Stimulated activated CD8-positive, alpha-beta memory T cell treated with anti-CD3 and anti-CD28 coated beads, Interleukin-2, amount 100 ng/mL, for 1 hour (primary cell): ENCODE measurements at regions not wholly inside any gene's neighbourhood (a gene's known extent, or its start where the extent isn't known, plus 50 kb on each side); places are given as distances from the start of the nearest gene placed in this dataset.
"Not testable (repeated sequence)": the region's sequence is repeated elsewhere in the genome, so short reads cannot be mapped to it uniquely, and the experiment has no call there.

Experiments
- DNase-seq, 2 donors: peaks; one replicate each; pipeline ENCODE4 v3.0.0-alpha.2; 2020; ENCODE audit warnings: low read depth in 2 of 2

DNA sequence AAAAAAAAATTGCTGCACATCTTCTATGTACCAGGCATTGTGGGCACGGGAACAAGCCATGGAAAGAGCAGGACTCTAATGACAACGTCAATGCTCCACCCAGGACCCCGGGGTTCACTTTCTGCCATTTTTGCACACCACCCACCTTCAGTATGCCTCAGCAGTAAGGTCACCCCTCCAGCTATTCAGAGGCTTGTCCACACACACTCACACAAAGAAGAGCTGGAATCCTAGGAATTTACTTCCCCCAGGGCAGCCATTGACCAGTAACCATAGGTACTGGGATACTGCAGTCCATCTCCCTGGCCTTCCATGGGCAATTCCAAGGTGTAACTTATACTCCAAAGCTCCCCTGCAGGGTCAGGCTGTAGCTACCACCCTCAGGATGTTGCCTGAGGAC lies 170.8 kb downstream of the SUCLG1 start:
- DNase-seq, result no peak

DNA sequence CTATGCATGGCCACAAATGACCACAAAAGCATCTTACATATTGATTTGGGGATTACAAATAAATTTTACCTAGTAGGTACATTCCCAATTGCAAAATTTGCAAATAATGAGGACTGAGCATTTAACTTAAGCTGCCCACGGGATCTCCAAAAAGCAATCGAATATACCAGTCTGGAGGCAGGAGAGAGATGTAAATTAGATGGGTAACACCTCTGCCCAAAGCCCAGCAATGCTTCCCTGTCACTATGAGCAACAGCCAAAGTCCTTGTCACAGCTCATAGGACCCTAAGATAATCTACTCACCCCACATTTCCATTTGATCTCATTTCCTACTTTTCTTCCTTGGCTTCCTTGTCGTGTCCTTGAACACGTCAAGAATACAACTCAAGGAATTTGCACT lies 172.2 kb downstream of the SUCLG1 start:
- no peak for DNase-seq

DNA sequence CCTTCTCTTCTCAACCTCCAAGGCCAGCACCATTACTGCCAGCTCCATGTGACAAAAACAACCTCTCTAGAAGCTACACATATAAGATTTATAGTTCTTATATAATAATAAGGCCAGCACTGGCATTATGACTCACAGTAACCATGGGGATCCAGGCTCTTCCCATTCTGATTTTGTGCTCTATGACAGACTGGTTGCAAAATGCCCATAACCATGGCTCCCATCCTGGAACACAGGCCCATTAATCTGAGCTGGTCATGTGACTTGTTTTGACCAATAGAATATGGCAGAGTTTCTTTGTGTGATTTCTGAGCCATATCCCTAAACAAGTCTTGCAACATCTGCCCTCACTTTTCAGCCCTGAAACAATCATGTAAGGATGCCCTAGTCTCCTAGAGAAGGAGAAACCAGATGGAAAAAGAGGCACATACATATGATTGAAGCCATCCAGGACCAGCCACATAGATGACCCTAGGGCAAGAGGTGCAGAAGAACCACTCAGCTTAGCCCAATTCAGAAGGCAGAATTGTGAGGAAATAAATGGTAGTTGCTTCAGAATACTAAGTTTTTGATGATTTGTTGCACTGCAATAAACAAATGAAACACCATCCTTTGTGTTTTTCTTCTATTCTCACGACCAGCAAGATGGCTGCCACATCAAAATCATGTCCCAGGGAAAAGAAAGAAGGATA lies 173.9 kb downstream of the SUCLG1 start:
- DNase-seq, result no peak

DNA sequence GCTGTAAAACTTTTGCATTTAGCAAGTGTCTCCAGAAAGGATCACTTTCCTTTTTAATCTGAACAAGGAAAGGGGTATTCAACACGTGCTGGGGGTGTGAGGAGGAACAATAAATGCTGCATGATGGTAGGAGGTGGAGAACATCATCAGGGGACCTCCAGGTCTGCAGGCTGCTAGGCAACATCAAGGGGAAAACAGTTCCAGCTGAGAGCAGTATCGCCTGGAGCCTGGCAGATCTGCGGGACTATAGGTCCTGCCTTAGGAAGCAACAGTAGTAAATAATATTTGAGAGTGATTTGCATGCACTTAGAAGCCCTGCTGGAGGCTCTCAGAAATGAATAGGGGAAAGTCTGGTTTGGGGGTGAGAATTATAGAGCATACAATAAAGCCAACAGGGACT lies 175.6 kb downstream of the SUCLG1 start:
- DNase-seq, result no peak

DNA sequence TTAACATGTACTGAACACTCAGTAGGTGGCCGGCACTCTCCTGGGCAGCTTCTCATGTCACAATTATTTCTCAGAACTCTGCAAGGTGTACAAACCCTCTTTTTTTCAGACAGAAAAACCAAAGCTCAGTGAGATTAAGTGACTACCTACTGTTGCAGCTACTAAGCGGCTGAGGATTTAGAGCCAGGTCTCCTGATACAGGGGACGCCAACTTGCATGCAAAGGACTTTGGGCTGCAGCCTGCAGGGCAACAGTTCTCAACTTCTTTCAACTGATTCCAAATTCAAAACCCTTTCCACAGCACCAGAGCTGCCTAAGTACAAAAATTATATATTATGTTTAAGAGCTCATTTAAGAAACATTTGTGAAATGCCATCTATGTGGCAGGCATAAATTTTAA lies 177.6 kb downstream of the SUCLG1 start:
- no peak for DNase-seq

DNA sequence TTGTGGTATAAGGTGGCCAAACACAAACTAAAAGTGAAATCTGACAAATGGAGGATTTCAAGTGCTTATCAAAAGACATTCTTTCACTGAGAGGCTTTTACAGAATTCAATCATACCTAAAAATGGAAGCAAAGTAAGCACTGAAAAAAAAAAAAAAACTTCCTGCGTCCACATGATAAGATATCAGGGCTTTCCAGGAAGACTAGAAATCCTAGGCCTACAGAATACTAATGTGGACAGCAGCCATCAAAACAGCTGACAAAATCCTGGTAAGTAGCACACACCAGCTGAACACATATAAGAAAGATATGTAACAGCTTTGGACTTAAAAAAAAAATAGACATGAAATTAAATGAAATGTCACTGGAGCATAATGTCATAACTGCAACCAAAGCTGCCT lies 178.2 kb downstream of the SUCLG1 start:
- DNase-seq, result no peak

- no peak for DNase-seq
Measured at GRCh38 chr2:84278386-84278785, 180.7 kb downstream of the SUCLG1 start.

GRCh38 chr2:84276590-84277255 lies 182.4 kb downstream of the SUCLG1 start:
- no peak for DNase-seq

DNA sequence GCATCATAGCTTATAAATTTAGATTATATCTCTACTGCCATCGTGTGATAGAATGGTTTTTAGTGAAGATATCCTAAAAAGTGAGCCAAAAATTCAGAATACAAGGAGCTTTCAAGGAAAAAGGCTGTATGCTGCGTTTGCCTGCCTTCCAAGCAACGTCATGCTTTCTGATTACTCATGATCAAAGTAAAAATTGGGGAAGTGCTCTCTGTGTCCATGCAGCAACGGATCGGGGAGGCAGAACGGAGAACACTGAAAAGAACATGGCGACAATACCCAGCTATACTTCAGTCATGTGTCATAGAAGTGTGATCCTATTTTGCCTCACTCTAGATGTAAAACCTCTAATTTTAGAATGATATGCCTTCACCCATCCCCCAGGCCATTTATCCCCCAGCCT lies 185.7 kb downstream of the SUCLG1 start:
- DNase-seq, result no peak

- DNase-seq, result no peak
Measured at GRCh38 chr2:84271977-84272376, 187.1 kb downstream of the SUCLG1 start.

- no peak for DNase-seq
Measured at GRCh38 chr2:84257831-84258230, 201.2 kb downstream of the SUCLG1 start.

- no peak for DNase-seq
Measured at GRCh38 chr2:84251651-84252302, 207.3 kb downstream of the SUCLG1 start.

DNA sequence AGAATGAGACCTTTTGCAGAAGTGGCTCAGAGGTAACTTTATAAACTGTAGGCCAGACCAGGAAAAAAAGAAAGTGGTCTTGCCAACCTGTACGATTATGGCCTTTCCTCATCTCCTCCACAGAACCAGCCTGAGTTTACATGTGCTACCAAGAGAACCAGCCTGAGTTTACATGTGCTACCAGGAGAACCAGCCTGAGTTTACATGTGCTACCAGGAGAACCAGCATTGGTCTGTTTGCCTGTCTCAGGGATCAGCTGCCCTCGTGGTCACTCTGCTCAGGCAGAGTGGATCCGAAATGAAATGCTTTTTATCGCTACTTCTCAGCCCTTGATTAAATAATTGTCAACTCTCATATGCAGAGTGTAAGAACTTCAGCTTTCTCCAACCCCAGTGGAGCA lies 209.9 kb downstream of the SUCLG1 start:
- no peak for DNase-seq

DNA sequence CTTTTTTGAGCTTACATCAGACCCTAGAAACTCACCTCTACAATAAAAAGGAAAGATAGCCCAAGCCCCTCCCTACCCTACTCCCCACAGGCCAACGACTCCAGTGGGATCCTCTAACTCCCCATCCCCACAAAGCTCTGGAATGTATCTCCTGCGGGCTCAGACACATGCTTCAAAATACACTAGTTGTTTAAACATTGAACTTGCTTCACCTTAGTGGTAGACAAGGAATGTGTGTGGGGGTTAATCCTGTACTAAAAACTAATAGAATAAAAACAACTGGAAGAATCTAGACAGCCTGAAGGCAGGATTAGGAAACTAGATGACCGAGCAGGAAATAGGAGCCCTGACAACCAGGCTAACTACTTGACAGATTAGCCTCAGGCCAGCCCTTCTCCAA lies 211.5 kb downstream of the SUCLG1 start:
- DNase-seq, result no peak

GRCh38 chr2:84243788-84244733 lies 215.0 kb downstream of the SUCLG1 start:
- DNase-seq, result no peak

- DNase-seq, result no peak
Measured at GRCh38 chr2:84238907-84239306, 220.2 kb downstream of the SUCLG1 start.

DNA sequence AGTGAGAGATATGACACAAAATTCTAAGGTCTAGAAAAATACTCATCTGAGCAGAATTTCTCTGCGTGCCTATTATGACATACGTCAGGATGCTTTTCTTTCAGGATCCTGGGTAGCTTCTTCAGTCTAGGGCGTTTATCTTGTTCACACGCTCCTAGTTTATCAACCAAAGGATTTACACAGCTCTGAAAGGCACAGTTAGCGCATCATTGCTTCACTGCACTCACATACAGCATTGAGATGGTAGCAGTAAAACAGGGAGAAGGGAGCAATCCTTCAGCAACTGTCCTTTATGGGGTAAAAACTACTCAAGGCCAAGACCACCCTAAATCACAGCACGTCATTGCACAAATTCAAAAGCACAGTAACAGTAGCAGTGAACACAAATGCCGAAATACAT lies 222.8 kb downstream of the SUCLG1 start:
- no peak for DNase-seq

DNA sequence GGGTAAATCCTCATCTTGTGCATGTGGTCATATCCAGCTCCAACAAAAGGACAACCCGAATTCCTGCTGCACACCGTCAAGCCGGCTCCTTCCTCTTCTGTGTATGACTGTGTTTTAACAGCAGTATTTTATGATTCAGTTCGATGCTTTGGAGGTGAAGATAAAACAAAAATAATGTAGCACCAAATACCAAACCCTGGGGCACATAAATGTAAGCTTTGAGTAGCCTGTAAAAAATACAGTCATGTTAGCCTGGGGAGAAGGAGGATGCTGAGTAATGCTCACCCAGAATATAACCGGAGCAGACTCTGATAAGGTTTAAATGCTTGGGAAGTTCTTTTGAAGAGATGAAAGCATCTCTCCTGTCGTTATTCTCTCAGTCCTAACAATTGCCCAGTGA lies 225.0 kb downstream of the SUCLG1 start:
- no peak for DNase-seq

DNA sequence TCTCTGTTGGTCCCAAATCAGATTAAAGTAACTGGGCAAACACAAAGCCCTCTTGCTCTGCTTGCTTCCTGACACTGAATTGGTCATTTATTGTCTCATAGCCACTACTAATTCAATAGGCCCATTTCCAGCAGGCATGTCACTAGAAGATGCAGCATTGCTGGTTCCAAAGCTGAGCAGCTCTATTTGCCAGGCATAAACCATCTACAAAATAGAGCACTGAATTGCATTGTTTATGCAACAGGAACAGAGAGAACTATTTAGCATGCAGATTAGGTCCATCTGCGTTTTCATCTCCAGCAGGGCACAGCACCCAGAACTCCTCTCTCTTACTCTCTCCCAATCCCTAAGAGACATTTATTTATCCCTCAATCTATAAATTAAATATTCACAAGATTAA lies 227.6 kb downstream of the SUCLG1 start:
- no peak for DNase-seq

DNA sequence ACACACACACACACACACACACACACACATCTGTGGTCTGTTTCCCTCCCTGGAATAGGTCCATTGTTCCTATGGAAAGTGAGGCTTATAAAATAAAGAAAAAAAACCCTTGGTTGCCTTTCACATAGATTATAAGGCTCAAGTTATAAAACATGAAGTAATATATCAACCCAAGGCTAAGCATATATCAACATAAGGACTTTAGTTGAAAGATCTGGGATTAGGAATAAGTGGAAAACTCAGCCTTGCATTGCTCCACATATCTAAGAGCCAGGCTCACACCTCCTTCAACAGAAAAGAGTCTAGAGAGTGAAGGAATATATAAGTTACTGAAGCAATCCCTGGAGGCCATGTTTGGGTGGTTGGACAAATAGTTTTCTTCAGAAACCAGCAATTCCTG lies 235.0 kb downstream of the SUCLG1 start:
- no peak for DNase-seq

DNA sequence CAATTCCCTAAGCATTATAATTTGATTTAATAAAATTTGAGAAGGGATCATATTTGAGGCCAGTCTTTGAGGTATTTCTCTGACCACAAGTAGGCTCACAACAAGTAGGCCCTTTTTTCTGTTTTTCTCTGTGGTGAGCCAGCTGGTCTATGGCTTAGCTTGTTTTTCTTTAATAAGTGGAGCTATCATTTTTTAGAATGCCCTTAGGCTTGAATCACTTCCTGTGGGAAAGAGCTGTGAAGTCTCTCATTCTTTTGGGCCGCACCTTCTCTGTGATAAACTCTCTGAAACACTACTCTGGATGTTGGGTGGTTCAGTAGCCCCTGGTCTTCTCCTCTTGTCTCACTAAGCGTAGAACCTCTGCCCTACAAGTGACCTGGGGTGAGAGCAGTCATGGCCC lies 235.9 kb downstream of the SUCLG1 start:
- DNase-seq, result no peak

- DNase-seq, result not testable (repeated sequence)
Measured at GRCh38 chr2:84221102-84221501, 238.0 kb downstream of the SUCLG1 start.
